H1 (cell line): ENCODE measurements at regions not wholly inside any gene's neighbourhood (a gene's known extent, or its start where the extent isn't known, plus 50 kb on each side); places are given as distances from the start of the nearest gene placed in this dataset.

Source experiments
- CTCF ChIA-PET: fragments of 300-600 bp; sonication (Branson Sonifier 250); formaldehyde crosslinking; loops from one replicate; lab custom pipeline; 2021; ENCODE audit not compliant: partially characterized antibody; lab: Charles Lee
- POLR2A ChIA-PET: fragments of 300-600 bp; sonication (Branson Sonifier 250); formaldehyde crosslinking; loops from one replicate; lab custom pipeline; 2021; ENCODE audit warnings: inconsistent platforms; ENCODE audit not compliant: partially characterized antibody; lab: Charles Lee
- DNase-seq, 2 experiments: peaks; one replicate each; pipeline versions ENCODE4 v3.0.0 to v3.0.0-alpha.2; 2010 to 2022; ENCODE audit warnings: low spot score in 2 of 2, low read depth in 1 of 2, mixed read lengths in 1 of 2
- FAIRE-seq: peaks from 2 replicates; lab custom pipeline; 2011; peaks lifted over from hg19 to GRCh38; lab: Jason Lieb, UNC
- H2AFZ ChIP-seq: 2 replicates; pipeline ENCODE4 v1.8.1; 2012; ENCODE audit warnings: low read length, inconsistent platforms
- H2AK5ac ChIP-seq: 2 replicates; pipeline ENCODE4 v1.6.1; 2013; ENCODE audit warnings: low read depth, low read length
- H2BK120ac ChIP-seq: replicated peaks from 2 replicates; pipeline ENCODE3; 2013; ENCODE audit warnings: low read depth, low read length, inconsistent platforms
- H2BK12ac ChIP-seq: 2 replicates; pipeline ENCODE4 v1.6.1; 2013; ENCODE audit warnings: low read depth, low read length
- H2BK15ac ChIP-seq: 2 replicates; pipeline ENCODE4 v1.6.1; 2013; ENCODE audit warnings: low read length
- H2BK20ac ChIP-seq: 2 replicates; pipeline ENCODE4 v1.6.1; 2013; ENCODE audit warnings: low read length
- H2BK5ac ChIP-seq: 2 replicates; pipeline ENCODE4 v1.6.1; 2013; ENCODE audit warnings: low read depth, low read length
- H3K14ac ChIP-seq: 2 replicates; pipeline ENCODE4 v1.6.1; 2013; ENCODE audit warnings: inconsistent platforms; ENCODE audit not compliant: insufficient read length
- H3K18ac ChIP-seq: 2 replicates; pipeline ENCODE4 v1.6.1; 2013; ENCODE audit warnings: low read length; ENCODE audit errors: extremely low read depth
- H3K23ac ChIP-seq: 2 replicates; pipeline ENCODE4 v1.6.1; 2013; ENCODE audit warnings: inconsistent platforms; ENCODE audit not compliant: insufficient read length
- H3K23me2 ChIP-seq: 2 replicates; pipeline ENCODE4 v1.6.1; 2013; ENCODE audit warnings: low read depth, low read length
- H3K27ac ChIP-seq: 2 replicates; pipeline ENCODE4 v1.6.1; 2011; ENCODE audit warnings: low read depth, low read length, inconsistent platforms
- H3K27me3 ChIP-seq, 4 experiments: replicated peaks in 1 of 4; 1 replicate in 1 of 4; 2 replicates in 3 of 4; pipeline versions ENCODE4 v1.6.1 to v1.8.1; 2011 to 2013; ENCODE audit warnings: low read length in 3 of 4, mild to moderate bottlenecking in 3 of 4, inconsistent platforms in 2 of 4, mixed read lengths in 2 of 4, moderate library complexity in 1 of 4; ENCODE audit not compliant: control insufficient read depth in 3 of 4, insufficient read depth in 3 of 4; ENCODE audit errors: extremely low read depth in 1 of 4
- H3K36me3 ChIP-seq, 4 experiments: 2 replicates each; pipeline versions ENCODE4 v1.6.1 to v1.8.1; 2011 to 2013; ENCODE audit warnings: mild to moderate bottlenecking in 4 of 4, low read length in 3 of 4, moderate library complexity in 2 of 4, control low read depth in 1 of 4, inconsistent platforms in 1 of 4; ENCODE audit not compliant: insufficient read depth in 4 of 4, control insufficient read depth in 2 of 4
- H3K4ac ChIP-seq: replicated peaks from 2 replicates; pipeline ENCODE3; 2013; ENCODE audit warnings: low read length, low read depth, mixed read lengths, inconsistent platforms; ENCODE audit not compliant: insufficient read length
- H3K4me1 ChIP-seq, 4 experiments: replicated peaks in 1 of 4; 1 replicate in 1 of 4; 2 replicates in 3 of 4; pipeline versions ENCODE4 v1.6.1 to v1.8.1; 2011 to 2013; ENCODE audit warnings: low read length in 3 of 4, inconsistent platforms in 2 of 4, mixed read lengths in 1 of 4; ENCODE audit not compliant: insufficient read depth in 4 of 4, control insufficient read depth in 3 of 4
- H3K4me2 ChIP-seq, 2 experiments: 2 replicates each; pipeline versions ENCODE4 v1.6.1 to v1.8.1; 2011 to 2013; ENCODE audit warnings: low read depth in 2 of 2, low read length in 2 of 2, control low read depth in 1 of 2, inconsistent platforms in 1 of 2, mild to moderate bottlenecking in 1 of 2; ENCODE audit not compliant: insufficient read depth in 1 of 2
- H3K4me3 ChIP-seq, 4 experiments: fragments of 200-600, 300-600 bp in 1 of 4; sonication (generic), shearing (Covaris generic), sonication (Bioruptor Twin) in 1 of 4; 2 replicates each; pipeline versions ENCODE4 v1.5.1 to v1.8.1; 2011 to 2016; ENCODE audit warnings: low read length in 4 of 4, low read depth in 3 of 4, control low read depth in 2 of 4, inconsistent platforms in 2 of 4, mild to moderate bottlenecking in 2 of 4, mixed read lengths in 1 of 4, moderate library complexity in 1 of 4; ENCODE audit not compliant: insufficient read depth in 2 of 4; ENCODE audit errors: extremely low read depth in 1 of 4
- H3K56ac ChIP-seq: replicated peaks from 2 replicates; pipeline ENCODE3; 2013; ENCODE audit warnings: low read depth, mild to moderate bottlenecking, mixed read lengths, low read length, inconsistent platforms; ENCODE audit not compliant: insufficient read length
- H3K79me1 ChIP-seq: 2 replicates; pipeline ENCODE4 v1.6.1; 2013; ENCODE audit warnings: low read depth, low read length, control low read depth
- H3K79me2 ChIP-seq, 2 experiments: 2 replicates each; pipeline versions ENCODE4 v1.6.1 to v1.8.1; 2012 to 2013; ENCODE audit warnings: low read length in 2 of 2, mild to moderate bottlenecking in 2 of 2, inconsistent platforms in 1 of 2; ENCODE audit not compliant: insufficient read depth in 2 of 2, control insufficient read depth in 1 of 2
- H3K9ac ChIP-seq, 4 experiments: replicated peaks in 1 of 4; 1 replicate in 1 of 4; 2 replicates in 3 of 4; pipeline versions ENCODE4 v1.6.1 to v1.8.1; 2011 to 2013; ENCODE audit warnings: low read depth in 3 of 4, low read length in 3 of 4, control low read depth in 2 of 4, mild to moderate bottlenecking in 2 of 4, moderate library complexity in 2 of 4, inconsistent platforms in 1 of 4; ENCODE audit errors: extremely low read depth in 1 of 4
- H3K9me3 ChIP-seq, 2 experiments: 2 replicates each; pipeline versions ENCODE4 v1.6.1 to v1.8.1; 2012 to 2013; ENCODE audit warnings: mild to moderate bottlenecking in 2 of 2, moderate library complexity in 2 of 2, control low read depth in 1 of 2, inconsistent platforms in 1 of 2, low read depth in 1 of 2, low read length in 1 of 2, mixed read lengths in 1 of 2; ENCODE audit not compliant: insufficient read depth in 2 of 2
- H4K20me1 ChIP-seq, 2 experiments: replicated peaks in 1 of 2; 2 replicates each; pipeline versions ENCODE3 to v1.8.1; 2011 to 2013; ENCODE audit warnings: inconsistent platforms in 2 of 2, low read length in 2 of 2, mild to moderate bottlenecking in 1 of 2; ENCODE audit not compliant: insufficient read depth in 2 of 2, control insufficient read depth in 1 of 2
- H4K5ac ChIP-seq: 2 replicates; pipeline ENCODE4 v1.6.1; 2013; ENCODE audit warnings: low read length, low read depth, mixed read lengths, inconsistent platforms; ENCODE audit not compliant: insufficient read length
- H4K8ac ChIP-seq: 2 replicates; pipeline ENCODE4 v1.8.0; 2013; ENCODE audit warnings: mild to moderate bottlenecking, moderate library complexity, low read length, inconsistent platforms; ENCODE audit not compliant: insufficient read depth; ENCODE audit errors: extremely low read depth
- H4K91ac ChIP-seq: replicated peaks from 2 replicates; pipeline ENCODE3; 2013; ENCODE audit warnings: low read length, mixed read lengths, inconsistent platforms; ENCODE audit not compliant: insufficient read length
- BACH1 ChIP-seq: IDR thresholded peaks from 2 replicates; pipeline ENCODE4 v1.6.1; 2012; ENCODE audit warnings: low read length, improper control_type of control experiment
- CTCF ChIP-seq, 3 experiments: IDR thresholded peaks; 1 replicate in 2 of 3; 2 replicates in 1 of 3; pipeline versions ENCODE4 v1.5.1 to v1.6.1; 2011; ENCODE audit warnings: low read length in 3 of 3, mild to moderate bottlenecking in 3 of 3, inconsistent platforms in 2 of 3, low read depth in 1 of 3, moderate library complexity in 1 of 3; ENCODE audit not compliant: insufficient read depth in 1 of 3; ENCODE audit errors: control extremely low read depth in 1 of 3
- EP300 ChIP-seq, 2 experiments: IDR thresholded peaks; 1 replicate in 1 of 2; 2 replicates in 1 of 2; pipeline ENCODE4 v1.6.1; 2011 to 2012; ENCODE audit warnings: low read depth in 2 of 2, low read length in 2 of 2, mild to moderate bottlenecking in 2 of 2, borderline replicate concordance in 1 of 2, inconsistent platforms in 1 of 2, moderate library complexity in 1 of 2
- FOSL1 ChIP-seq: IDR thresholded peaks from 2 replicates; pipeline ENCODE4 v1.6.1; 2011; ENCODE audit warnings: mild to moderate bottlenecking, low read depth, low read length, moderate library complexity; ENCODE audit not compliant: insufficient read depth
- HDAC2 ChIP-seq, 2 experiments: fragments of 300-600 bp in 1 of 2; sonication (generic) in 1 of 2; IDR thresholded peaks; 2 replicates each; pipeline ENCODE4 v1.6.1; 2011 to 2012; ENCODE audit warnings: low read depth in 2 of 2, low read length in 2 of 2, mild to moderate bottlenecking in 2 of 2, moderate library complexity in 2 of 2, borderline replicate concordance in 1 of 2, inconsistent platforms in 1 of 2
- HDAC6 ChIP-seq: IDR thresholded peaks from one replicate; pipeline ENCODE4 v1.7.1; 2012; ENCODE audit warnings: low read depth, mild to moderate bottlenecking, inconsistent platforms, low read length, moderate library complexity
- KDM1A ChIP-seq: fragments of 200-600, 300-600 bp; sonication (generic); IDR thresholded peaks from 2 replicates; pipeline ENCODE4 v1.7.1; 2016; ENCODE audit warnings: mild to moderate bottlenecking, low read length, borderline replicate concordance
- KDM4A ChIP-seq: IDR thresholded peaks from one replicate; pipeline ENCODE4 v1.7.1; 2012; ENCODE audit warnings: low read depth, mild to moderate bottlenecking, moderate library complexity, low read length, inconsistent platforms; ENCODE audit not compliant: severe bottlenecking
- SP1 ChIP-seq: IDR thresholded peaks from 2 replicates; pipeline ENCODE4 v1.6.1; 2011; ENCODE audit warnings: low read depth, low read length
- SP4 ChIP-seq: IDR thresholded peaks from 2 replicates; pipeline ENCODE4 v1.6.1; 2012; ENCODE audit warnings: low read length, inconsistent platforms
- SUZ12 ChIP-seq: fragments of 200-600 bp; sonication (generic); IDR thresholded peaks from 2 replicates; pipeline ENCODE4 v1.6.1; 2012; ENCODE audit warnings: mild to moderate bottlenecking, inconsistent platforms, low read length, moderate library complexity, mixed read lengths
- YY1 ChIP-seq: IDR thresholded peaks from 2 replicates; pipeline ENCODE4 v1.6.1; 2011; ENCODE audit warnings: low read depth, mild to moderate bottlenecking, low read length
- WGBS, 2 experiments: shearing (Covaris generic) in 1 of 2; methylation state at CpG; one replicate each; pipeline versions ENCODE4 v1.1.6 to v1.1.7; 2013 to 2015; ENCODE audit warnings: low lambda C conversion rate in 2 of 2, mixed read lengths in 2 of 2, inconsistent platforms in 1 of 2, low coverage in 1 of 2, missing lambda C conversion rate in 1 of 2; ENCODE audit not compliant: insufficient replicate concordance in 2 of 2, insufficient coverage in 1 of 2, insufficient read length in 1 of 2; ENCODE audit errors: extremely low coverage in 1 of 2, missing lambda C conversion rate in 1 of 2; 5-methylcytosine and 5-hydroxymethylcytosine counted together

DNA sequence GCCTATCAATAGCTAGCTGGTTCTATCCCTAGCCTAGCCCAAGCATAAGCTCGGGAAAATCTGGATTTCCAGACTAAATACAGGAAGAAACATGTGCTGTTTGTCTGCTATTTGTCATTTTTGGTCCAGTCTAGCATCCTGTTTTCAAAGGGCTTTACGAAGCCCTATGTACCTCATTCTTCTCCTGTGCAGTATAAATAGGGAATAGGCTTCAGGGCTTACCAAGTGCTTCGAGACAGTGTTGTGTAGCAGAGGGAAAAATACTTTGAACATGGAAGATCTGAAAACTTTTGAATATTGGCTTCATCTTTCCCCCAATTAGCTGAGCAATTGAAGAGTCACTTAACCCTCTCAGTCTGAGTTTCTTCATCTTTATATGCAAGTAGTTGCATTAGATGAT is 679.8 kb downstream of the TDRD15 start:
- H3K9ac ChIP-seq: no peak overlapping the region
- POLR2A ChIA-PET: no interaction called here
- H4K91ac ChIP-seq: no peak overlapping the region
- H3K4ac ChIP-seq: no peak overlapping the region
- no peak overlapping the region for H2BK15ac ChIP-seq
- no peak overlapping the region for H3K4me2 ChIP-seq
- H3K9me3 ChIP-seq: no peaks in the 10 kb centered on the region
- no peak overlapping the region for H3K56ac ChIP-seq
- no peaks in the 10 kb centered on the region for H3K79me2 ChIP-seq
- no peak overlapping the region for H2AK5ac ChIP-seq
- WGBS, 2 experiments: 94% methylated on average over 3 of the region's 3 CpGs; no CpG with 5 or more reads in 1 of the 2 experiments
- H3K14ac ChIP-seq: no peak overlapping the region
- H2BK5ac ChIP-seq: no peak overlapping the region
- H3K79me1 ChIP-seq: no peaks in the 10 kb centered on the region
- no peak overlapping the region for H3K4me3 ChIP-seq
- H4K8ac ChIP-seq: no peak overlapping the region
- H3K36me3 ChIP-seq: no peaks in the 10 kb centered on the region
- no peaks in the 10 kb centered on the region for H3K4me1 ChIP-seq
- H2AFZ ChIP-seq: no peak overlapping the region
- no peak overlapping the region for H2BK120ac ChIP-seq
- DNase-seq (no peak), FAIRE-seq (no peak)
- no peak overlapping the region for H3K18ac ChIP-seq
- no peak overlapping the region for H3K23ac ChIP-seq
- no peak overlapping the region for H2BK20ac ChIP-seq
- H4K20me1 ChIP-seq: no peaks in the 10 kb centered on the region
- CTCF ChIA-PET: no interaction called here
- H3K27me3 ChIP-seq: peaks cover 0 to 1% (median 0%) of the 10 kb centered on the region in 4 experiments; a peak in 1 of 7 replicates
- no peaks in the 10 kb centered on the region; the same call in 1 of the 2 replicates for H3K23me2 ChIP-seq
- H4K5ac ChIP-seq: no peak overlapping the region
- H2BK12ac ChIP-seq: no peak overlapping the region
- H3K27ac ChIP-seq: no peak overlapping the region
- TF ChIP-seq KDM4A (no peak), HDAC6 (no peak), SP1 (no peak), BACH1 (no peak), SP4 (no peak), HDAC2 (IDR thresholded peaks at IDR 0.05; ENCODE audit: borderline replicate concordance in 1 of 2, low read depth in 2 of 2, low read length in 2 of 2) (no peak), SUZ12 (no peak), FOSL1 (no peak), EP300 (IDR thresholded peaks at IDR 0.05; ENCODE audit: borderline replicate concordance in 1 of 2, low read depth in 2 of 2, low read length in 2 of 2) (no peak), CTCF (IDR thresholded peaks at IDR 0.05; ENCODE audit: control extremely low read depth in 1 of 3, insufficient read depth in 1 of 3, low read depth in 1 of 3, low read length in 3 of 3) (no peak), KDM1A (no peak), YY1 (no peak)
